ENCODE measurements at regions not wholly inside any gene's neighbourhood (a gene's known extent, or its start where the extent isn't known, plus 50 kb on each side); places are given as distances from the start of the nearest gene placed in this dataset.

DNA sequence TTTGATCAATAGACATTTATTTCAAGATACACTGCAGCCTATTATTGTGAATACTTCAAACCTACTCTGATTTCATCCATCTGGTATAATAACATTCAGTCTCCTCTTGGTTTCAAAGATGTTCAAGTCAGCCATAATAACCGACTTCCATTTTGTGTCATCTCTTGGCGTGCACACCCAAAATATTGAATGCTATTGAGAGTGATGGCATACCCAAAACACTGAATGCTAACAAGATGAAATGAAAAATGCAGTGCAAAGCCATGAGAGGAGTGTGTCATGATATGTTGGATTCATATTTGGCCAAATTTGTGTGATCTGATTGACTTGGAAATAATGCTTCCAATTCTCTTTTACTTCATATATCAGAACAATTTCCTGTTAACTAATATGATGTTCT is 181.2 kb upstream of the PCDH17 start:
- Mint-ChIP-seq H3K9me3 (peaks cover 8% of the 10 kb centered on the region), H3K4me1 (ENCODE audit: low read depth) (no peaks in the 10 kb centered on the region), H3K36me3 (ENCODE audit: low read depth) (no peaks in the 10 kb centered on the region), H3K27me3 (no peaks in the 10 kb centered on the region), H3K27ac (no peak overlapping the region), H3K4me3 (no peak overlapping the region)
- CTCF ChIA-PET = no interaction called here
- DNase-seq = no peak
- TF ChIP-seq, protein P1, sequence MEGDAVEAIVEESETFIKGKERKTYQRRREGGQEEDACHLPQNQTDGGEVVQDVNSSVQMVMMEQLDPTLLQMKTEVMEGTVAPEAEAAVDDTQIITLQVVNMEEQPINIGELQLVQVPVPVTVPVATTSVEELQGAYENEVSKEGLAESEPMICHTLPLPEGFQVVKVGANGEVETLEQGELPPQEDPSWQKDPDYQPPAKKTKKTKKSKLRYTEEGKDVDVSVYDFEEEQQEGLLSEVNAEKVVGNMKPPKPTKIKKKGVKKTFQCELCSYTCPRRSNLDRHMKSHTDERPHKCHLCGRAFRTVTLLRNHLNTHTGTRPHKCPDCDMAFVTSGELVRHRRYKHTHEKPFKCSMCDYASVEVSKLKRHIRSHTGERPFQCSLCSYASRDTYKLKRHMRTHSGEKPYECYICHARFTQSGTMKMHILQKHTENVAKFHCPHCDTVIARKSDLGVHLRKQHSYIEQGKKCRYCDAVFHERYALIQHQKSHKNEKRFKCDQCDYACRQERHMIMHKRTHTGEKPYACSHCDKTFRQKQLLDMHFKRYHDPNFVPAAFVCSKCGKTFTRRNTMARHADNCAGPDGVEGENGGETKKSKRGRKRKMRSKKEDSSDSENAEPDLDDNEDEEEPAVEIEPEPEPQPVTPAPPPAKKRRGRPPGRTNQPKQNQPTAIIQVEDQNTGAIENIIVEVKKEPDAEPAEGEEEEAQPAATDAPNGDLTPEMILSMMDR (IDR thresholded peaks at IDR 0.05) = no peak
- POLR2A ChIA-PET = no interaction called here
- intact Hi-C loops (cut with micrococcal nuclease) = no loop called here
- no peak for ATAC-seq

DNA sequence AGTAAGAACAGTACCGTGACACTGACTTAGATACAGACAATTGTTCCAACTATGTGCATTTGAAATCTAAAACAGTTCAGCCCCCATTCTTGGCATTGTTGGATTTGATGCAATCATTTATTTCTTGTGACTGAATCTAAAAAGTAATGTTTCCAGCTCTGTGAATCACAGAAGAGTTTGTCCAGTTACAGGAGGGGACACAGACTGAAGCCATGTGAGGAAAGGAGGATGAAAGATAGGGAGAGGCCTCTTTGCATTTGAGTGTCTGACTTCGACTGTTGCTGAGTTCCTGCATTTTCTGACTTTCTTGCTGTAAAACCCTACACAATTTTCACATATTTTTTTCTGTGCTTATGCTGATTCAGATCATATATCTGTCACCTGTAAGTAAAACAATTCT is 179.3 kb upstream of the PCDH17 start:
- ChIA-PET POLR2A (no interaction called here), CTCF (no interaction called here)
- no peak overlapping the region for H3K4me3 Mint-ChIP-seq
- DNase-seq (no peak), ATAC-seq (no peak)
- TF ChIP-seq, protein P1 (IDR thresholded peaks at IDR 0.05) = no peak
- H3K36me3 Mint-ChIP-seq (ENCODE audit: low read depth) = no peaks in the 10 kb centered on the region
- H3K9me3 Mint-ChIP-seq = peaks cover 13% of the 10 kb centered on the region
- intact Hi-C loops (cut with micrococcal nuclease) = no loop called here
- no peaks in the 10 kb centered on the region for H3K4me1 Mint-ChIP-seq (ENCODE audit: low read depth)
- no peaks in the 10 kb centered on the region for H3K27me3 Mint-ChIP-seq
- H3K27ac Mint-ChIP-seq = no peak overlapping the region

DNA sequence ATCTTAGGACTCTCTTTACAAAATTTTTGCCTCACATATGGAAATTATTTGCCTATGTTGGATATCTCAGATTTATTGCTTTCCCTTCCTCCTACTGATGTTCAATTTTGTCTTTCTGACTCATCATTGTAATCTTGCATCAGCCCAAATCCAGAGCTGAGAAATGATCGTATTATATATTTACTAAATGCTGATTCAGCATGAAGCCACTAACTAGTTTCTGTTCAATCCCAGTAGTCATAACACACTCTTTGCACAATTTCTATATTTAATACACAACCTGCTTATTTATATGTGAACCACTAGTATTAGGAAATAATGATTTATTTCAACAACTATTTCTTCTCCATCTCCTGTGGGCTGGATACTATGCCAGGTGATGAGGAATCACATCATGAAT is 161.1 kb upstream of the PCDH17 start:
- Mint-ChIP-seq H3K27me3 (no peaks in the 10 kb centered on the region), H3K4me3 (no peak overlapping the region), H3K36me3 (ENCODE audit: low read depth) (no peaks in the 10 kb centered on the region), H3K27ac (no peak overlapping the region), H3K4me1 (ENCODE audit: low read depth) (no peaks in the 10 kb centered on the region), H3K9me3 (peaks cover 16% of the 10 kb centered on the region)
- ATAC-seq (no peak), DNase-seq (no peak)
- TF ChIP-seq, protein P1 (IDR thresholded peaks at IDR 0.05) = no peak
- intact Hi-C loops (cut with micrococcal nuclease) = no loop called here
- CTCF ChIA-PET = no interaction called here
- POLR2A ChIA-PET = no interaction called here

DNA sequence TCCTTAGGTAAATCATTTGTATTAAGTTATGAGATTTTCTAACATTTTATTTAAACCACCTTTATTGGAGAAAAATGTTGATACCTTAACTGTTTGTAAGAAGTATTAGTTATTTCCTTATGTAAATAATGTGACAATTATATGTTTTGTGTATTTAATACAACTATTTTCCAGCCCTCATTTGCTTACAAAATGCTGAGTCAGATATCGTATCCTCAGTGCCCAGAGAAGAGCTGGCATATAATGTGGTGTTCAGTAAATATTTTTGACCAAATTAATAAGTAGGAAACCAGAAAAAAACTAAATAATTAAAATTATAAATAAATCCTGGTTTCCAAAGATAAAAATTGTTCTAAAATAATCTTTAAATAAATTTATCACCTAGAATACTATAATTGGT is 140.2 kb upstream of the PCDH17 start:
- ATAC-seq (no peak), DNase-seq (no peak)
- Mint-ChIP-seq H3K36me3 (ENCODE audit: low read depth) (no peaks in the 10 kb centered on the region), H3K27me3 (no peaks in the 10 kb centered on the region), H3K4me1 (ENCODE audit: low read depth) (no peaks in the 10 kb centered on the region), H3K27ac (no peak overlapping the region), H3K9me3 (peaks cover 9% of the 10 kb centered on the region), H3K4me3 (no peak overlapping the region)
- POLR2A ChIA-PET = no interaction called here
- TF ChIP-seq, protein P1 (IDR thresholded peaks at IDR 0.05) = no peak
- CTCF ChIA-PET = no interaction called here
- intact Hi-C loops (cut with micrococcal nuclease) = no loop called here

DNA sequence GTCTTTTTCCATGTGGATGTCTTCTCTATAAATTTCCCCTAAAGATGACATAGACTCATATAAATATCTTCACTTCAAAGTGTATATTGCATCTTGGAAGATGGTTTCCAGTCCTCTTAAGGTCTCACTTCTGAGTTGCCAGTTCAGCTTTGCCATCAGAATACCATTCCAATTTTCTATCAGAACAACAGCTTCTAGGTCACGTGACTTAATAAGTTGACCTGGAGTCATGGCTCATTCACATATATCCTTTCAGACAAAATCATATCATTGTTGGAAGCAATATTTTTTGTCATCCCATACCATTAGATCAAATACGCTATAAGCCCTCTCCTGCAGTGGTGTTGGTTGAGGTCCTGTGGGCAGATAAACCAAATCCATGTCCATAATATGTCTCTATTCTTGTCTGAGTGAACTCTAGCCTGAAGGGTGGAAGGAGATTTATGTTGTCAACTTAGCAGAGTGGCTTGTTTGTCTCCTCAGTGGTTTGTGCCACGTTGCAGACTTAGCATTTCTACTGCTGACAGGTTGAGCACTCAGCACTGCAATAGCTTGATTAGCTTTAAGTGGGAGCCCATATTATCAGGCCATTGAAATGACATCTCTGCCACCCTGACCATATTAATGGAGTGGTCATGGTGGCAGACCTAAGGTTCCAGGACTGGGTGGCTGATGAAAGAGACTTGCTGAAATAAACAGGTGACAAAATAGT is 123.6 kb upstream of the PCDH17 start:
- TF ChIP-seq, protein P1 (IDR thresholded peaks at IDR 0.05) = no peak
- no peak for ATAC-seq
- Mint-ChIP-seq H3K9me3 (peaks cover 10% of the 10 kb centered on the region), H3K4me1 (ENCODE audit: low read depth) (no peaks in the 10 kb centered on the region), H3K27me3 (no peaks in the 10 kb centered on the region), H3K4me3 (no peak overlapping the region), H3K36me3 (ENCODE audit: low read depth) (no peaks in the 10 kb centered on the region), H3K27ac (no peak overlapping the region)
- ChIA-PET POLR2A (interaction anchor here (1.5 kb wide), 1 partner anchor 14 kb away, joined by 3 read pairs; no protein-coding TSS in a partner anchor), CTCF (no interaction called here)
- intact Hi-C loops (cut with micrococcal nuclease) = no loop called here
- DNase-seq = no peak
